Skeletal muscle satellite cell (primary cell): ENCODE measurements at regions not wholly inside any gene's neighbourhood (a gene's known extent, or its start where the extent isn't known, plus 50 kb on each side); places are given as distances from the start of the nearest gene placed in this dataset.

Experiments used
- H3K27me3 ChIP-seq: 2 replicates; pipeline ENCODE4 v1.7.0; 2013; ENCODE audit warnings: low read length; ENCODE audit not compliant: control insufficient read depth, insufficient read depth
- H3K36me3 ChIP-seq: 2 replicates; pipeline ENCODE4 v1.7.0; 2013; ENCODE audit warnings: mild to moderate bottlenecking, control low read depth, low read length; ENCODE audit not compliant: insufficient read depth
- H3K4me1 ChIP-seq: 2 replicates; pipeline ENCODE4 v1.7.0; 2013; ENCODE audit warnings: low read length; ENCODE audit not compliant: control insufficient read depth, insufficient read depth
- H3K4me2 ChIP-seq: 2 replicates; pipeline ENCODE4 v1.7.0; 2013; ENCODE audit warnings: mild to moderate bottlenecking, low read length
- H3K4me3 ChIP-seq: 2 replicates; pipeline ENCODE4 v1.7.0; 2013; ENCODE audit warnings: low read length
- H3K9ac ChIP-seq: 2 replicates; pipeline ENCODE4 v1.7.0; 2013; ENCODE audit warnings: mild to moderate bottlenecking, low read depth, low read length, moderate library complexity
- H3K9me3 ChIP-seq: replicated peaks from 2 replicates; pipeline ENCODE4 v1.7.0; 2013; ENCODE audit warnings: mild to moderate bottlenecking, control low read depth, low read length

DNA sequence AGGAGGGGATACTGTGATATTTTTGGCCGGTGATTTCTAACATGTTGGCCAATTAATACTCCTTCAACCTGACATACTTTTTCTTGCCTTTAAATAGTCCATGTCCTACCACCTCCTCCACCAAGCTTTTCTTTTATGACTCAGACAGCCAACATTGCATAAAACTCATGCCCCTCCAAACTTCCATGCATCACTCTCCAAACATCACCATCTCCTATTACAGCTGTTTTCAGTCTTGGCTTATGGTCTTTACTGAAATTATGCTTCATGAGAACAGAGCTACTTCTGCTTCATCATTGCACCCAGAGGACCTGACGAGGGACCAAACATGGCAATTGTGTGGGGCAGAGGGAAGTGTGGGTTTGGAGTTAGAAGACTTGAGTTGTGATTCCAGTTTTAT lies 305.4 kb downstream of the LPIN1 start:
- no peaks in the 10 kb centered on the region for H3K27me3 ChIP-seq
- H3K36me3 ChIP-seq = no peaks in the 10 kb centered on the region
- H3K4me3 ChIP-seq = no peak overlapping the region
- H3K4me1 ChIP-seq = peaks cover 22% of the 10 kb centered on the region
- H3K9me3 ChIP-seq = no peaks in the 10 kb centered on the region
- no peak overlapping the region for H3K4me2 ChIP-seq
- H3K9ac ChIP-seq = no peak overlapping the region

GRCh38 chr2:12052796-12053195 lies 306.4 kb downstream of the LPIN1 start:
- H3K27me3 ChIP-seq = no peaks in the 10 kb centered on the region
- no peaks in the 10 kb centered on the region for H3K9me3 ChIP-seq
- H3K4me2 ChIP-seq = no peak overlapping the region
- H3K36me3 ChIP-seq = no peaks in the 10 kb centered on the region
- no peak overlapping the region for H3K9ac ChIP-seq
- H3K4me3 ChIP-seq = no peak overlapping the region
- peaks cover 26% of the 10 kb centered on the region for H3K4me1 ChIP-seq

DNA sequence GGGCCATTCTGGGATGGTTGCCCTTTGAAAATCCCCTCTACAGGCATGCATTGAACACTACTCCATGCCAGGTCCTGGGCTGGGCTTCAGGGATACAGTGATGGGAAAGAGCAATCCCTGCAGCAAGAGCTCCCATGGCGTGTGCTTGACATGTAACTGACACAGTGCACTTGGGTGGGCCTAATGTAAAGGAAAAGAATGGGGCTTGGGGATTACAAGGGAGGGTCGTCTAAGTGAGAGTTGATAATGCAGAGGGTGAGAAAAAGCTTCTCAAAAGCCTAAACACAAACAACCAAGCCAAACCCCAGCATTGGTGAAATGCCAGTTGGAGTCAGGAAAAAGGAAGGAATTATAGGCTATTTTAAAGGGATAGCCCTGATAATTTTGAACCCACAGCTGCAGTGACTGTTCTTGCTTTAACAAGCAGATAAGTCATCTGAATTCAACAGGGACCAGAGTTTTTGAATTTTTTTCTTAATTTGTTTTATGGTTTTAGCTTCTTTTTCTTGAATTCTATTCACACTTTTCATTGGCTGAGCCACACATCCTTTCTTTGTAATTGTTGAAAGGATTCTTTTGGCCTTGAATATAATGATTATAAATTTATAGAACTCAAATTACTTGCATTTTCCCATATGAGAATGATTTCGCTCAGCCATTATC lies 308.7 kb downstream of the LPIN1 start:
- Histone ChIP-seq H3K4me2 (no peak overlapping the region), H3K4me3 (no peak overlapping the region), H3K27me3 (no peaks in the 10 kb centered on the region), H3K9ac (no peak overlapping the region), H3K36me3 (no peaks in the 10 kb centered on the region), H3K9me3 (no peaks in the 10 kb centered on the region), H3K4me1 (peaks cover 37% of the 10 kb centered on the region)

DNA sequence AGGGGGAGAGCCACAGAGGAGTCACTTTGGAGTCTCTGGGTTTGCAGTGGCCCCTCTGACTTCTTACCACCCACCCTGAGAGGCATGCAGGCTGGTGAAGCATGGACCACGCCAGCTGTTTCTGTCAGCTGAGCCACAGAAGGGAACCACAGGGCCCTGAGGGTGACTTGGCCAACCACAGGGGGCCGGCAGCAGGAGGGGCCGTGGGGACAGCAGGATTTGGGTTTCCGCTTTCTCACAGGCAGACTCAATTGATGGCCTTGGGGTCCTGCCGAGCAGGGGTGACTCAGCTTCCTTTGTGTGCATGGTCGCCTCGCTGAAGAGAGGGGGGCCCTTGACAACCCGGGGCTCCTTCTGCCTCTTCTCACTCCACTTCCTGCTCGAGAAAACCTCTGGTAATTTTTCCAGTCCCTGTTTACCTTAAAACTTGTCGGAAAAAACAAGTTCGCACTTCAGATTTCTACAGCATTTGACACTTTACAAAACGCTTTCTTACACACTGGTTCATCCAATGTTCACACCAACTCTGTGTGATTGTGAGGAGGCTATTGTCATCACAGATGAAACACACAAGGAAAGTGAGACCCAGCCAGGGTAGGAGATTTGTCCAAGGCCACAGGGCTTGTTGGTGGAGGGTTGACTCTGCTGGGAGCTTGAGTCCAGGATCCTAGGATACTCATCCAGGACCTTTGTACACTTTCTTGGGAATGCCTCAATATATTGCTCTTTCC lies 311.2 kb downstream of the LPIN1 start:
- Histone ChIP-seq H3K9me3 (no peaks in the 10 kb centered on the region), H3K27me3 (no peaks in the 10 kb centered on the region), H3K36me3 (no peaks in the 10 kb centered on the region), H3K4me1 (peaks cover 22% of the 10 kb centered on the region), H3K4me3 (no peak overlapping the region), H3K9ac (no peak overlapping the region), H3K4me2 (no peak overlapping the region)

DNA sequence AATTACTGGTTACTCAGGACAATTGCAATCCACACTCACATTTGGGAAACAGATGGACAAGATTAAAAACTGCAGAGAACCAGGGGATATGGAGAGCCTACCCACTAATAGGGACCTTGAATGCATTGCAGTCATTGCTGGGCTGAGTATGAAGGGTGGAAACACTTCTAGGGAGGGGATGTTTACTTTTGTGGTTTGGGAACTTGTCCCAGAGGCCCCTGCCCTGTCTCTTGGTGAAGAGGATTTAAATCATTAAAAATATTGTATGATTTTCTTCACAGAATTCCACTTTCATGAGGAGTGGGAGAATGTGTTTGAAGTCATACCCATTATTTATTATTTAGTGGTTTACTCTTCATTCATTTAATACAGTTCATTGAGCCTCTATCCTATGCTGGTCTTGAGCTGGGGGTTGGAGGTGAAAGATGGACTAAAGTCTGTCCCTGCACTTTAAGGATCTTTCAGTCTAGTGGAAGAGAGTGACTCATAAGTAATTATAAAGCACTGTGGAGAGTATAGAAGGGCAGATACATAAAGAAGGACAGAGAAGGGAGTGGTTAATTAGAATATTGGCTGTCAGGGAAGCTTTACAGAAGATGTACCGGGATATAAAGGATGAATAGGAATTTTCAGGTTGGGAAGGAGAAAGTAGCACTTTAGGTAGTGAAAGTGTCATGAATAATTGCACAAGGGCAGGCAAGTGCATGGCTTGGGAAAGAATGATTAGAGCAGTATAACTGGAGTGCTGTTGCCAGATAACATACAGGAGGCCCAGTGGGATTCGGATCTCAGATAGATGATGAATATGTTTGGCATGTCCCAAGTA lies 313.4 kb downstream of the LPIN1 start:
- H3K4me1 ChIP-seq = peaks cover 22% of the 10 kb centered on the region
- H3K27me3 ChIP-seq = no peaks in the 10 kb centered on the region
- no peaks in the 10 kb centered on the region for H3K9me3 ChIP-seq
- H3K9ac ChIP-seq = no peak overlapping the region
- no peak overlapping the region for H3K4me3 ChIP-seq
- H3K36me3 ChIP-seq = no peaks in the 10 kb centered on the region
- H3K4me2 ChIP-seq = peak overlapping the region; percentile 8

DNA sequence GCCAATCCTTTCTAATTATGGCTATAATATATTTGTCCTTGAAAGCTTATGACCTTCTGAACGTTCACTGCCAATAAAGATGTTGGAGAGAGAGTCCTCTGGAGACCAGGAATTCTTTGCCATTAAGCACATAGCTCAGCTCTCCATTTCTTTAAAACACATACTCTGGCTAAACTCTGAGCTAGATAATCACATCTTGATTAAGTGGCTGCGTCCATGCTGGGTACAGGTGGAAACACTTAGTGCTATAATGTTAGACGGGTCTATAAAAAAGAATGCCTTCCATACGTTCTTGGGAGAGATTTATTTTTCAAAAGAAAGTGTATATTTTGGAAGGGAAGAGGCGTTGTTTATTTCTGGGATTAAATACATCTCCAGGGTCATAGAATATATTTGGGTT lies 314.5 kb downstream of the LPIN1 start:
- H3K9ac ChIP-seq = no peak overlapping the region
- H3K4me1 ChIP-seq = peaks cover 23% of the 10 kb centered on the region
- no peaks in the 10 kb centered on the region for H3K27me3 ChIP-seq
- H3K4me2 ChIP-seq = no peak overlapping the region
- H3K36me3 ChIP-seq = no peaks in the 10 kb centered on the region
- no peak overlapping the region for H3K4me3 ChIP-seq
- H3K9me3 ChIP-seq = no peaks in the 10 kb centered on the region

GRCh38 chr2:12061286-12062052 lies 315.0 kb downstream of the LPIN1 start:
- Histone ChIP-seq H3K9ac (no peak overlapping the region), H3K9me3 (no peaks in the 10 kb centered on the region), H3K27me3 (no peaks in the 10 kb centered on the region), H3K36me3 (no peaks in the 10 kb centered on the region), H3K4me3 (no peak overlapping the region), H3K4me1 (peaks cover 28% of the 10 kb centered on the region), H3K4me2 (no peak overlapping the region)

DNA sequence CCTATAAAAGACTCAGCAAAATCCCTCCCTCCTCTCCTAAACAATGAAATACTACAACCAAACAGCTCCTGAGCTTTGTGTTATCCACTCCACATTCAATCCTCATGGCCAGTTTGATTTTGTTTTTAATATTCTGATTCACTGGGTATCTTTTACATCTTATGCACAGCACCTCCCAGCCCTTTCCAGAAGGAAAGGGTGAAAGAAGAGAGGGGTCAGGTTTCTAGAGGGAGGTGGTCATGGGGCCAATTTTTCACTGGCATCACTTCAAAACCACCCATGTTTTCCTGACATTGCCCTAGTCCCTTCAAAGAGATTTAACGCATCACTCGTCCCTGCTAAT lies 315.6 kb downstream of the LPIN1 start:
- H3K36me3 ChIP-seq = no peaks in the 10 kb centered on the region
- H3K9ac ChIP-seq = no peak overlapping the region
- no peak overlapping the region for H3K4me3 ChIP-seq
- H3K4me2 ChIP-seq = no peak overlapping the region
- H3K27me3 ChIP-seq = no peaks in the 10 kb centered on the region
- H3K4me1 ChIP-seq = peaks cover 27% of the 10 kb centered on the region
- no peaks in the 10 kb centered on the region for H3K9me3 ChIP-seq

GRCh38 chr2:12063210-12063609 lies 316.8 kb downstream of the LPIN1 start:
- no peak overlapping the region for H3K4me2 ChIP-seq
- no peaks in the 10 kb centered on the region for H3K36me3 ChIP-seq
- H3K9me3 ChIP-seq = no peaks in the 10 kb centered on the region
- H3K4me1 ChIP-seq = peaks cover 19% of the 10 kb centered on the region
- no peak overlapping the region for H3K9ac ChIP-seq
- H3K27me3 ChIP-seq = no peaks in the 10 kb centered on the region
- no peak overlapping the region for H3K4me3 ChIP-seq

GRCh38 chr2:12064153-12064552 lies 317.7 kb downstream of the LPIN1 start:
- H3K4me2 ChIP-seq = no peak overlapping the region
- H3K27me3 ChIP-seq = no peaks in the 10 kb centered on the region
- no peak overlapping the region for H3K4me3 ChIP-seq
- no peaks in the 10 kb centered on the region for H3K9me3 ChIP-seq
- H3K9ac ChIP-seq = no peak overlapping the region
- H3K4me1 ChIP-seq = peaks cover 17% of the 10 kb centered on the region
- H3K36me3 ChIP-seq = no peaks in the 10 kb centered on the region

- H3K4me1 ChIP-seq = peaks cover 6% of the 10 kb centered on the region
- no peak overlapping the region for H3K9ac ChIP-seq
- H3K9me3 ChIP-seq = no peaks in the 10 kb centered on the region
- no peak overlapping the region for H3K4me3 ChIP-seq
- no peaks in the 10 kb centered on the region for H3K36me3 ChIP-seq
- no peak overlapping the region for H3K4me2 ChIP-seq
- H3K27me3 ChIP-seq = no peaks in the 10 kb centered on the region
Observed at GRCh38 chr2:12066116-12066515, 319.7 kb downstream of the LPIN1 start.
